Endothelial cell of umbilical vein (primary cell): ENCODE measurements at regions not wholly inside any gene's neighbourhood (a gene's known extent, or its start where the extent isn't known, plus 50 kb on each side); places are given as distances from the start of the nearest gene placed in this dataset.

Source experiments
- POLR2AphosphoS5 ChIP-seq: IDR thresholded peaks from 2 replicates; pipeline ENCODE4 v1.6.1; 2012; ENCODE audit warnings: low read depth, mild to moderate bottlenecking, control low read depth, low read length, moderate library complexity; ENCODE audit not compliant: insufficient read depth
- TF ChIP-seq, protein P1 (sequence below), 2 donors: IDR thresholded peaks; 1 replicate in 1 of 2; 2 replicates in 1 of 2; pipeline ENCODE4 v1.5.1; 2011; ENCODE audit warnings: low read length in 2 of 2, mild to moderate bottlenecking in 2 of 2, moderate library complexity in 2 of 2, control low read depth in 1 of 2, inconsistent platforms in 1 of 2, low read depth in 1 of 2; ENCODE audit not compliant: insufficient read depth in 1 of 2; ENCODE audit errors: extremely low read depth in 1 of 2

DNA sequence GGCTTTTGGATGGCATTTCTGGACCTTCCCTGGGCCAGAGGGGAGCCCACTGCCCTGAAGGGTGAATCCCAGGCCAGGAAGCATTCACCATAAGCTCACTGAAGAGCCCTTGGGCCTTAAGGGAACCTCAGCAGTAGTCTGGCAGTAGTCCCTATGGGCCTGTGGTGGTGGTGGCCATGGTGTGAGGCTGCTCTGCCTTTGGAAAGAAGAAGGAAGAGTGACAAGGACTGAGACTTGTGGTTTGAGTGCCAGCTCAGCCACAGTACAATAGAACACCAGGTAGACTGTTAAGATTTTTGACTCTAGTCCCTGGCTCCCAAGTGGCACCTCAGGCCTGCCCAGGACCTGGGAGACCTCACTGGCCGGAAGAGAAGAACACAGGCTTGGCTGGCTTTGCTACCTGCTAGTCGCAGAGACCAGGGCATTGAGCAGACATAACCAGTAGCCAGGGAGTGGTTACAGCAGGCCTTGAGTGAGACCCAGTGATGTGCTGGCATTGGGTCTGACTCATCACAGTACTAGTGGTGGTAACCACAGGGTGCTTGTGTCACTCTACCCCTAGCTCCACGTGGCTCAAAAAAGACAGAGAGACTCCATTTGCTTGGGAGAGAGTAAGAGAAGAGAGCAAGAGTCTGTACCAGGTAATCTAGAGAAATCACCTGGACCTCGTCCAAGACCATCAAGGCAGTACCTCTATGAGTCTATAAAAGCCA, 259.8 kb upstream of the BLID start:
- TF ChIP-seq, protein P1, sequence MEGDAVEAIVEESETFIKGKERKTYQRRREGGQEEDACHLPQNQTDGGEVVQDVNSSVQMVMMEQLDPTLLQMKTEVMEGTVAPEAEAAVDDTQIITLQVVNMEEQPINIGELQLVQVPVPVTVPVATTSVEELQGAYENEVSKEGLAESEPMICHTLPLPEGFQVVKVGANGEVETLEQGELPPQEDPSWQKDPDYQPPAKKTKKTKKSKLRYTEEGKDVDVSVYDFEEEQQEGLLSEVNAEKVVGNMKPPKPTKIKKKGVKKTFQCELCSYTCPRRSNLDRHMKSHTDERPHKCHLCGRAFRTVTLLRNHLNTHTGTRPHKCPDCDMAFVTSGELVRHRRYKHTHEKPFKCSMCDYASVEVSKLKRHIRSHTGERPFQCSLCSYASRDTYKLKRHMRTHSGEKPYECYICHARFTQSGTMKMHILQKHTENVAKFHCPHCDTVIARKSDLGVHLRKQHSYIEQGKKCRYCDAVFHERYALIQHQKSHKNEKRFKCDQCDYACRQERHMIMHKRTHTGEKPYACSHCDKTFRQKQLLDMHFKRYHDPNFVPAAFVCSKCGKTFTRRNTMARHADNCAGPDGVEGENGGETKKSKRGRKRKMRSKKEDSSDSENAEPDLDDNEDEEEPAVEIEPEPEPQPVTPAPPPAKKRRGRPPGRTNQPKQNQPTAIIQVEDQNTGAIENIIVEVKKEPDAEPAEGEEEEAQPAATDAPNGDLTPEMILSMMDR (IDR thresholded peaks at IDR 0.05; ENCODE audit: extremely low read depth in 1 of 2, insufficient read depth in 1 of 2, low read depth in 1 of 2, low read length in 2 of 2), result no peak
- no peak for TF ChIP-seq POLR2AphosphoS5
